Esophagus squamous epithelium (tissue), 4 donors: ENCODE measurements at regions not wholly inside any gene's neighbourhood (a gene's known extent, or its start where the extent isn't known, plus 50 kb on each side); places are given as distances from the start of the nearest gene placed in this dataset.

Experiments
- POLR2A ChIP-seq, 4 donors: fragments of 450-650 bp; IDR thresholded peaks; one replicate each; pipeline ENCODE4 v1.6.1; 2017; ENCODE audit warnings: antibody characterized with exemption in 4 of 4, mild to moderate bottlenecking in 4 of 4, moderate library complexity in 3 of 4
- TF ChIP-seq, protein P1 (sequence below), 6 experiments: fragments of 450-650 bp in 4 of 6; fragments of 200-600 bp in 2 of 6; sonication (generic) in 2 of 6; IDR thresholded peaks; one replicate each; pipeline ENCODE4 v1.5.1; 2016 to 2019; ENCODE audit warnings: antibody characterized with exemption in 6 of 6, mild to moderate bottlenecking in 4 of 6, moderate library complexity in 4 of 6

DNA sequence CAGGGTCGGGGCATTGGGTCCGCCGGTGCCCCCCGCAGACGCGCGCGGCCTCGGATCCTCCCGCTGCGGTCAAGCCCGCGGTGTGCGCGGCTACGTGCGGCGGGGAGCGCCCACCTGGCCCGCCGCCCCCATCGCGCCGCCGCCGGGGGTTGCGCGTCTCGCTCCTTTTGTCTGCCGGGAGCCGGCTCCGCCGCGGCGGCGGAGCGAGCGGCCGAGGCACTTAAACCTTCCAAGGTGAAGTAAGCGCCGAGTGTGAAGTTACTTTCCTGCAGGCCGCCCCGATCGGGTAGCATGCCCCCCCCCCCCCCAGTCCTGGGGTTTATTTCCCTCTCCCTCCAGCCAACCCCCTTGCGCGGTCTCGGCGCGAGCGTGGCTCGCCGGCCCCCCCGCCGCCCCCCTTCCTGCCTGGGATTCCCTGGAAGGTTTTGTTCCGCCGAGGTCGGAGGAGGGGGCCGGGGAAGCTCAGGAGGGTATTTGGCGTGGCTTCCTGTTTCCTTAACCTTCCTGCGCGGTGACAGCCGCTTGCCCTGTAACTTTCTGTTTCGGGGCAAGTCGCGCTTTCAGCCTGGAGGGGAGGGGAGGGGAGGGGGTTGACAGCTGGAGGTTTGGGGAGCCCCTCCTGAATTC lies 56.6 kb upstream of the GSE1 start:
- TF ChIP-seq, protein P1, sequence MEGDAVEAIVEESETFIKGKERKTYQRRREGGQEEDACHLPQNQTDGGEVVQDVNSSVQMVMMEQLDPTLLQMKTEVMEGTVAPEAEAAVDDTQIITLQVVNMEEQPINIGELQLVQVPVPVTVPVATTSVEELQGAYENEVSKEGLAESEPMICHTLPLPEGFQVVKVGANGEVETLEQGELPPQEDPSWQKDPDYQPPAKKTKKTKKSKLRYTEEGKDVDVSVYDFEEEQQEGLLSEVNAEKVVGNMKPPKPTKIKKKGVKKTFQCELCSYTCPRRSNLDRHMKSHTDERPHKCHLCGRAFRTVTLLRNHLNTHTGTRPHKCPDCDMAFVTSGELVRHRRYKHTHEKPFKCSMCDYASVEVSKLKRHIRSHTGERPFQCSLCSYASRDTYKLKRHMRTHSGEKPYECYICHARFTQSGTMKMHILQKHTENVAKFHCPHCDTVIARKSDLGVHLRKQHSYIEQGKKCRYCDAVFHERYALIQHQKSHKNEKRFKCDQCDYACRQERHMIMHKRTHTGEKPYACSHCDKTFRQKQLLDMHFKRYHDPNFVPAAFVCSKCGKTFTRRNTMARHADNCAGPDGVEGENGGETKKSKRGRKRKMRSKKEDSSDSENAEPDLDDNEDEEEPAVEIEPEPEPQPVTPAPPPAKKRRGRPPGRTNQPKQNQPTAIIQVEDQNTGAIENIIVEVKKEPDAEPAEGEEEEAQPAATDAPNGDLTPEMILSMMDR (IDR thresholded peaks at IDR 0.05): no peak
- no peak for TF ChIP-seq POLR2A (IDR thresholded peaks at IDR 0.05)
